HG03558 (cell line): ENCODE measurements at regions not wholly inside any gene's neighbourhood (a gene's known extent, or its start where the extent isn't known, plus 50 kb on each side); places are given as distances from the start of the nearest gene placed in this dataset.
"Not testable (repeated sequence)": the region's sequence is repeated elsewhere in the genome, so short reads cannot be mapped to it uniquely, and the experiment has no call there.

Experiments
- ATAC-seq: cut with Tn5 transposase; IDR thresholded peaks from one replicate; pipeline ENCODE4 v1.9.1; 2021; ENCODE audit warnings: moderate number of reproducible peaks; ENCODE audit not compliant: unreplicated experiment; ENCODE audit errors: extremely low read depth

DNA sequence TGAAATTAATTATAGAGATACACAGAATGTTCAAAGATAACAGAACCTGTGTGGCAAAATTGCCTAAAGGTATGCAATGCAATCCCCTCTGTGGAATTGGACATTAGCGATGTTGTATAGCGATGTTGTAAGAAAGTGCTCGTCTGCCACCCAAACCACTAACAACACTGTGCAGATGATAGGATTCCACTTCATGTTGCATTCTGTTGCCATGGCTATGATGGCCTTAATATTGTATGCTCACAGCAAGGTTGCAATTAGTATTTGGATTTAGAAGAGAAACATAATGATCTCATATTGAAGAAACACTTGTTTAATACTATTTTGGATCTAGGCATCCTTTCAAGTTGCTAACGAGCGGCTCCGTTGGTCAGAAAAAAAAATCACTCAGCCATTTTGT is 260.3 kb downstream of the BCAT1 start:
- no peak for ATAC-seq

- no peak for ATAC-seq
Observed at GRCh38 chr12:24681570-24681969, 267.3 kb downstream of the BCAT1 start.

- ATAC-seq: no peak
Observed at GRCh38 chr12:24679126-24679525, 269.8 kb downstream of the BCAT1 start.

DNA sequence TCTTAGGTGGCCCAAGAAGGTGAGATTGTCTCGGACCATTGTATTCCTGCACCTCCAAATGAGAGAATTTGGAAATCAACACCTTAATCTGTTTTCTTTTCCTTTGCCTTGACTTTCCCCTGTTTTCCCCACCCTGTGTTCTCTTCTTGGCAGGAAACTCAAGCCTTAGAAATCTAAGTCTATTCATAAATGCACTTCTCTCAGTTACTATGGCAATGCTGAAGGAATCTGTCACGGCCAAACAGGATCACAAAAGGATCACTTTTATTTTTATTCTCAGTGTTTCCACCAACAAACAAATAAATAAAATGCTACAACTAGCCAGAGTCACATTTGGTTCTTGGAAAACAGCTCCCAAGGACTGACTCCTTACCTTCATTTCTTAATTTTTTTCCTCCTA is 270.5 kb downstream of the BCAT1 start:
- ATAC-seq: no peak

- no peak for ATAC-seq
Observed at GRCh38 chr12:24668563-24668962, 280.3 kb downstream of the BCAT1 start.

GRCh38 chr12:24664161-24664880 is 284.6 kb downstream of the BCAT1 start:
- ATAC-seq: no peak

GRCh38 chr12:24661657-24662096 is 287.2 kb downstream of the BCAT1 start:
- no peak for ATAC-seq

GRCh38 chr12:24659016-24659415 is 289.9 kb downstream of the BCAT1 start:
- no peak for ATAC-seq

DNA sequence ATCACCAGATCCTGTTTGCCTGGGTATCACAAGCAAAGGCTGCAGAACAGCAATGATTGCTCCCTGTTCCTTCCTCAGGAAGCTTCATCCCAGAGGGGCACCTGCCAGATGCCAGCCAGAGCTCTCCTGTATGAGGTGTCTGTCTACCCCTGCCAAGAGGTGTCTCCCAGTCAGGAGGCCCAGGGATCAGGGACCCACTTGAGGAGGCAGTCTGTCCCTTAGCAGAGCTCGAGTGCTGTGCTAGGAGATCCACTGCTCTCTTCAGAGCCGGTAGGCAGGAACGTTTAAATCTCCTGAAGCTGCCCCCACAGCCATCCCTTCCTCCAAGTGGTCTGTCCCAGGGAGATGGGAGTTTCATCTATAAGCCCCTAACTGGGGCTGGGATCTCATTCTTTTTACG is 294.6 kb downstream of the BCAT1 start:
- ATAC-seq: not testable (repeated sequence)

DNA sequence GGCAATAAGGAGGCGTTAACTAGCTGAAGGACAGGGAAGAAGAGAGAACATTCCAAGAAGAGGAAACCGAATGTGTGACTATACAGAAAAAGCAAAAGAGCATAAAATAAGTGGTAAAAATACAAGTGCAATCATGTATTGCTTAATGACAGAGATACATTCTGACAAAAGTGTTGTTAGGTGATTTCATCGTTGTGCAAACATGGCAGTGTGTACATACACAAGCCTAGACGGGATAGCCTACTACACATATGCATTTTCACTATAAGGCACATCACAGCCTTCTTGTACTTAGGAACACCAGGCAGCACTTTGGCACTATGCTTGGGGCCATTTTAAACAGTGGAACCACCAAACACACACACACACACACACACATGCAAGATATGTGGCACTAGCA is 299.3 kb downstream of the BCAT1 start:
- no peak for ATAC-seq

DNA sequence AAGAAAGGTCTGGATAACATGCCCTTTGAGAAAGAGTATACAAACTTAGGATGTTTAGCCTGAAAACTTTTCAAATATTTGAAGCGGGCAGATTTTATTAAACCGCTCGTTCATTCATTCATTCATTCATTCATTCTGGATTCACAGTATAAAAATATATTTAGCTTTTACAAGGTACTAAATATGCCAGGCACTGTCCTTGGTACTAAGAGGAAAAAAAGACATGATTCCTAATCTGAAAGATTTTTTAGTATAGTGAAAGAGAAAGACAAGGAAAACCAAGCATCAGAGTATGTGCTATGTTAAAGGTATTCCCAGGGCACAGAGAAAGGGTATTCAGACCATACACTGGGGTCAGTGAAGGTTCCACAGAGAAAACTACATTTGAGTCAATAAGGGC is 299.7 kb downstream of the BCAT1 start:
- no peak for ATAC-seq

DNA sequence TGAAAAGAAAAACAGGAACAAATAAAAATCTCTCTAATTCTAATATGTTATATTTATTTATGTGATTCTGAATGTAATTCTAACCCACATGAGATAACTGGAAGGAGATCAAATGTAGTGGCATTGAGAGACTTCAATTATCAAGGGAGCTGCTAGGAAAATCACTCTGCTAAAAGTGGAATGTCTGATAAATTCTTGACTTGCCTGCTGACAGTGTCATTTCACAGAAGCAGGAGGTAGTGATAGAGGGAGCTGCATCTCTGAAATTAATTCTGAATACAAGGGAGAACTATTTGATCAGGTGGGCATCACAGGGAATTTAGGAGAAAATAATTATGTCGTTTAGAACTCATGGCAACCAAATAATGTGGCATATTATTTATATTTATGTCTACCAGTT is 303.6 kb downstream of the BCAT1 start:
- no peak for ATAC-seq

- no peak for ATAC-seq
Observed at GRCh38 chr12:24643120-24644119, 305.5 kb downstream of the BCAT1 start.

- ATAC-seq: no peak
Observed at GRCh38 chr12:24639641-24640040, 309.3 kb downstream of the BCAT1 start.

DNA sequence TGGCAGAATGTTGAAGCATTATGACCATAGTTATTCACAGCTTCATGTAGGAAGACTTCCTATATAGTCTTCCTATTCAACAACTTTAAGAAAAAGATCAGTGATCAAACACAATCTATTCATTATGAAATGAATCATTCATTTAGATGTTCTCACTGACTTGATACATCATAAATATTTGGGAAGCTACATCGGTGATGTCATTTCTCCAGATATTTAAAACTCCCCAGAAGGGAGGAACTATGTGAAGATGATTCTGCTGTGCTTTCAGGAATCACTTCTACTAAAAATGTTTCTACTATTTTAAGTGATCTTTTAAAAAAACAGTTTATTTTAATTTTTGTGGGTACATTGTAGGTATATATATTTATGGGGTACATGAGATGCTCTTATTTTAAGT is 316.4 kb downstream of the BCAT1 start:
- ATAC-seq: no peak

DNA sequence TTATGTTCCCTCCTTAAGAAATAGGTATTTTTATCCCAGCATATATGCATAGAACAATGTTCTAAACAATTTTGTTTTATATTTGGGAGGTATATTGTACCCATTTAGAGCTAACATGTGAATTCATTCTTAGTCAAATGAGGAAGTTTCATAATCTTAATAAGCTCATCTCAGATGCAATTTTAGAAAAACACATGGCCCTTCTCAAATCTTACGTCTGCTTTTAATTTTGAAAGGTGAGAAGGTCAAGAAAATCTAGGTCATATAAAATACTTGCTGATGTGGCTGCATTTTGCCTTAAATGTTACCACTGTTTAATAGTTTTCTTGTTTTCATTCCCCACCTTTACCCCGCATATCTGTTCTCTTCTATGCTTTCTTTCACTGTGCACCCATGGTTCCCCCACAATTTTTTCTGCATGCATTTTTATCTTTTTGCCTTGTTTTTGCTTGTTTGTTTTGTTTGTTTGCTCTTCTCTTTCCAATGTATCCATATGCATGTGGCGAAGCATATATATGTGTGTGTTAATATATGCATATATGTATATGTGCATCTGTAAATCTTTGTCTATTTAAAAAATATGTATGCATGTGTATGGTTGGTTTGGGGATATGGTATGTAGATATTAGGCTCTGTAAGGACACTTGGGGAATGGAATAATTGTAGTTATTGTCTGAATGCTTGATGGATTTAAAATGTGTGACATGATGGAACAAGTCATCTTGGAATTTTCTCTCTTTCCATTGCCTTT is 317.1 kb downstream of the BCAT1 start:
- no peak for ATAC-seq

- ATAC-seq: no peak
Observed at GRCh38 chr12:24630856-24631255, 318.0 kb downstream of the BCAT1 start.

GRCh38 chr12:24630446-24630845 is 318.5 kb downstream of the BCAT1 start:
- no peak for ATAC-seq

- ATAC-seq: no peak
Observed at GRCh38 chr12:24625103-24625502, 323.8 kb downstream of the BCAT1 start.

- not testable (repeated sequence) for ATAC-seq
Observed at GRCh38 chr12:24619954-24620353, 328.9 kb downstream of the BCAT1 start.

DNA sequence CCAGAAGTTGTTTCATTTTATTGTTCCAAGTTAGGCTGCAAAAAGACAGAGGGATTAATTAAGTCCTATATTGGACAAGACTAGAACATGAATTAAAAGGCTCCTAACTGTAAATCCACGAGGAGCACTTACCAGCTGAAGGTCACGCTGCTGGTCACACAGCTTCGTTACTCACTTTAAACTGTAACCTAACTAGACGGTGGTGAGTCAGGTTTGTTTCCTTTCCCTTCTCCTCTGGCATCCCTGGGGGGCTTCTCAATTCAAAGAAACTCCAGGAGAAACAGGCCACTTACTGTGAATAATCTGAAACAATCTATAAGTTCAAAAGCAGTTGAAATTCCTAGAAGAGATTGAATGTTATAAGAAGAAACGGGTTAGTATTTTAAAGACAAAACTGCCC is 331.4 kb downstream of the BCAT1 start:
- ATAC-seq: no peak
